ENCODE measurements at regions not wholly inside any gene's neighbourhood (a gene's known extent, or its start where the extent isn't known, plus 50 kb on each side); places are given as distances from the start of the nearest gene placed in this dataset.

- no peak for TF ChIP-seq GATA2 (IDR thresholded peaks at IDR 0.05; ENCODE audit: low read depth, low read length)
- no peak for TF ChIP-seq GATA3 (IDR thresholded peaks at IDR 0.05; ENCODE audit: low read depth, low read length)
Measured at GRCh38 chr1:222931023-222931422, 116.2 kb downstream of the DISP1 start.
